GM21526 (cell line): ENCODE measurements at regions not wholly inside any gene's neighbourhood (a gene's known extent, or its start where the extent isn't known, plus 50 kb on each side); places are given as distances from the start of the nearest gene placed in this dataset.
A peak's percentile ranks its signal among the peaks of the same experiment; 100 is the strongest.
"Not testable (repeated sequence)": the region's sequence is repeated elsewhere in the genome, so short reads cannot be mapped to it uniquely, and the experiment has no call there.

Experiments
- ATAC-seq: cut with Tn5 transposase; IDR thresholded peaks from one replicate; pipeline ENCODE4 v1.9.1; 2021; ENCODE audit warnings: moderate library complexity; ENCODE audit not compliant: unreplicated experiment, low FRiP score

DNA sequence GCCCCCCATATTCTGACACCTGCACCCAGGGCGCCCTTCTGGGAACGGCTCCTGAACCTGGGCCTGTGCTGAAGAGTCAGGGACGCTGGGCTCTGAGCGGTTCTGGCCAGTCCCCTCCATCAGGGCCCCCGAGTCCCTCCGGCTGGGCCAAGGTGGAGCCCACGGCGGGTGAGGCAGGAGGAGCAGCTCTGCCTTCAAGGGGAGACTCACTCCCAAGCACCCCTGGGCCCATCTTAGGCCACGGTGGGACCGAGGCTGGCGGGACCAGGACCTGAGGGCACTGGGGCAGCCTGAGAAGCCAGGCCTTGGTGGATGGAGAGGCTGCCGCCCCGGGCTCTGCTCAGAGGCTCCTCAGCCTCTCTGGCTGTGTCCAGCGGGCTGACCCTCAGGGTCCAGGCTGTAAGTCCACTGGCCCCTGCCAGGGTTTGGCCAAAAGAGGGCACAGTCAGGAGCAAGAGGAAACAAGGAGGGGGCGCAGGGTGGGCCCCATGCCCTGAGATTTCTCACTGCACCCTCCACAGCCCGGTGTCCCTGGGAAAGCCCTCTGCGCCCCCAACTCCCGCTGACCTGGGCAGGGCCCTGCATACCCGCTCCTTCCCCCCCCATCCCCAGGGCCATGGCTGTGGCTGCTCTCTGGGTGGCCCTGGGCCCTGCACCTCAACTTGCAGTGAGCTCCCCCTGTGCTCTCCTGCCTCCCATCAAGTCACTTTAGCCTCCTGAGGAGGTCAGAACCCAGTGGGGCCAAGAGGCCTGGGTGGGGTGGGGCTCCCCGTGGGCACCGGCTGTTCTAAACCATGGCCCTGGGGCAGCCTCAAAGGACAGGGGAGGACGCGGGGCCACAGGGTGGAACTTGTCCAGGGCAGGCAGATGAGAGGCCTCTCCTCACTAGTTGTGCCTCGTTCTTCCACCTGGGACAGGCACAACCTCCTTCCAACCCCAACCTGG is 266.4 kb upstream of the SFSWAP start:
- ATAC-seq, result no peak

DNA sequence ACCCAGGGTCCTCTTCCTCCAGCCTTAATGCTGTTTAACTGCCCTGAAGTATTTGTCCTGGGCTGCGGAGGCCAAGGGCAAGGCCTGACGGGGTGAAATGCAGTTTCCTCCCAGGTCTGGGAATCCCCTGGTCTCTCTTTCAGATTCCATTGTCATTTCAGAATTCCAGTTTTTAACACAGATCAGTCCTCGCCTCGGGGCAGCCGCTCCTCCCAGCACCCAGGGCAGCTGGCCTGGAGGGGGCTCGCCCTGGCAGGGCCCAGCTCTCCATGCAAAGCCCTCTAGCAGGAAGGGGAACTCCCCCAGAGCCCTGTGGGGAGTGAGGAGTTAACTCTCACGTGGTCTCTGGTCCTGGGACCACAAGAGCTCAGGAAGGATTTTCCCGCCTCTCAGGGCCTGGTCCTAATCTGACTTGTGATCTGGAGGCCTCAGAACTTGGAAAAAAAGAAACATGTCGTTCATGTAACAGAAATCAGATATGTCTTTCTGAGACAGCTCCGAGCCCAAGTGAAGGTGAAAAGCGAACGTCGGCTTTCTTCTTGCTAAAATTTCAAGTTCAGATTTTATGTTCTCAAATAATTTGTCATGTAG is 265.6 kb upstream of the SFSWAP start:
- ATAC-seq, result no peak

DNA sequence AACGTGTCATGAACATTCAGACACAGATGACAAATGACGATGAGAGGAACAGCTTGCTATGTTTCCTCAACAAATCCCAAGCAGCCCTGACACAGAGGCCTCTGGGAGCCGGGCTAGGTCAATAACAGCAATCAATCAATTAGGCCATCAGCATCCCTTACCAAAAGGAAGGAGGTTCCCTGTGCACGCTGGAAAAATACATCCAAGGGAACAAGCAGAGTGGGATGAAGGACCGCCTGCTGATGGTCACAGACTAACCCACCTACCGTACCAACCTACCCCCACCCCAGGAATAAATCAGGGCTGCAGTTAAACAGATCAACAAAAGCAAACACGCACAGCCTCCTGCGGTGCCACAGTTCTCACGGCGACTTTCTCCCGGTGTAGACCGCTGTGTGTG is 265.1 kb upstream of the SFSWAP start:
- no peak for ATAC-seq

DNA sequence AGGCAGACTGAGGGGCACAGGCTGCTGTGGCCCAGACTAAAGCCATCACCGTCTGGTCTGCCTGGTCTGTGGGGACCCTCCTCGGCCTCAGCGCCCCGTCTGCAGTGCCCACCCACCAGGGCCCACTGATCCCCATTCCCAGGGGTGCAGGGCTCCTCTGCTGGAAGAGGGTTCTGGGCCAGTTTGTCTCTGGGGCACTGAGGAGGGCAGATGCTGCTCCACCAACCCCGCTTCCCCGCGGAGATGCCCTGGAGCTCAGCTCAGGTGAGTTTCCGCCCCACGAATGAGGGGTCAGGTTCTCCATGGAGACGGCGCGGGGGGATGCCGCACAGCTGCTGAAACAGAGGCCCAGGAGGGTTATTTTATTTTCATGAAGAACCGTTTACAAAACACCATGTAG is 263.3 kb upstream of the SFSWAP start:
- ATAC-seq, result not testable (repeated sequence)

DNA sequence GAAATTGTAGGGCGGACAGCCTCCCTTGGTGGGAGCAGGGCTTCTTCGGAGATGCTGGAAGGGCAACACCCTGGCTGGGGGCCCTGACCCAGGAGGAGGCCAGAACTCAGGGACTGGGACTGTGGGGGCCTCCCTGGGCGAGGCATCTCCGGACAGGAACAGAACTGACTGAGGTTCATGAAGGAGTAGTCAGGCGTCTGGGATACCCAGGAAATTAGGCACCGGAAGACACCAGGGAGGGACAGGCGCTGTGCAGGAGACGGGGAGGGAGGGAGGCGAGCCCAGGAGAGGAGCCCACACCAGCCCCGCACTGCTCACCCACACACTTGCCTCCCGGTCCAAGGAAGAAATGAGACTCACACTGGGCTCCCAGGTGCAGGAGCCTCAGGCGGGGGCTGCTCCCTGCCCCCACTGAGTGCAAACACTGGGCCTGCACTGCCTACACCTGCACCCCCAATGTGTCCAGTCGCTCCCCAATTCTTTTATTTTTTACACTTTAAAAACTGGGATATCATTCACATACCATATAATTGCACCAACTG is 262.6 kb upstream of the SFSWAP start:
- ATAC-seq, result no peak

DNA sequence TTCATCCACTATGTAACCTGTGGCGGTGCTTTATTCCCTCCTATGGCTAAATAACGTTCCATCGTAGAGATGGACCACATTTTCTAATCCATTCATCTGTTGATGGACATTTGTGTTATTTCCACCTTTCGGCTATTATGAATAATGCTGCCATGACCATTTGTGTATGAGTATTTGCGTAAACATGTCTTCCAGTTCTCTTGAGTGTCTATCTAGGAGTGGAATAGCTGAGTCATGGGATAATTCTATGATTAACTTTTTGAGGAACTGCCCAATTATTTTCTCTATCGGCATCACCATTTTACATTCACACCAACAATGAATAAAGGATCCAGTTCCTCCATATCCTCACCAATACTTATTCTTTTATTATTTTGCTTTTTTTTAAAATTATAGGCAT is 261.9 kb upstream of the SFSWAP start:
- no peak for ATAC-seq

DNA sequence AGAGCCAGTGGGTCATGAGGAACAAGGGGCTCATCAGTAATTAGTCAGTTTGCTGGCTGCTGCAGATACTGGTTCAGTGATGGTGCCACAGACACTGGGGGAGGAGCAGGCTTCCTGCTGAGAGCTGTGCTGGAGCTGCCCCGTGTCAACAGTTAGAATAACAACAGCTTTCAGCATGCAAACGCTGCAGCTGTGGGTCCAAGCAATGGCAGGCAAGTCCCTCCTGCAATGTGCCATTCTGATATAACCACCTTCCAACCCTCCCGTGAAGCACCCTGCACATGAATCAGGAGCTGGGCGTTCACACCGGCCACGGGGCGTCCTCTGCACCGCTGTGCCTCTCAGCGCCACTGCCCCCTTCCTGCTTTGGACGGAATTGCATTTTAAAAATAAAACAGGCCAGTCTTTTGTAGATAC is 258.4 kb upstream of the SFSWAP start:
- ATAC-seq, result no peak

DNA sequence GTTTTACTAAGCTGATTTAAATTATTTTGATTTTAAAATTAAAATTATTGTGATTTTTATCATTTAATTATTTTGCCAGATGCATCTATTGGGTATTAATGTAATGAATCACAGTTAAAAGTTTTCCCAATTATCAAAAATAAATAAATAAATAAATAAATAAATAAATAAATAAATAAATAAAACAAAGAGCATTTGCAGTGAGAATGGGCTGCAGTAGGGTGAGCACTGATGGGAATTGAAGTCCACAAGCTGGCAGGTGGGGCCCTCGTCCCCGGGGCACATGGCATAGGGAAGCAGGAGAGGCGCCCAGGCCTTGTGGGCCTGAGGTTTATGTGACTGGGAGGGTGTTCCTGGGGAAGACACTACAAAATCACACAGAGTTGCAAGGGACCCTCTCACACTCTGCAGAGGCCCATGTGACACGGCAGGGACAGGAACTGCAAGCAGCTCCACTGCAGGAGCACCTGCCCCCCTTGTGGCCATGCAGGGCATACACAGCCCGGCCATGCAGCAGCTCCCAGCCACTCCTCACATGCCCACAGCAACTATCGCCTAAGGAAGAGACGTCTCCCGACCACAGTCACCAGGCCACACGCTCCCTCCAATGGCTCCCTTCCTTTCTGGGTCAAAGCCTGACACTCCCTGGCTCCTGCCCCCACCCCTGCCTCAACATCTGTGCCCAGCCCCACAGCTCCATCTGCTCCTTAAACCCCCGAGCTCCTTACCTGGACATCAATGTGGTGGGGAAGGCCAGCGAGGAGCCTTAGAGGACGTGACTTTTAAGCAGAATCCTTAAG is 256.3 kb upstream of the SFSWAP start:
- ATAC-seq, result peak; percentile 96

DNA sequence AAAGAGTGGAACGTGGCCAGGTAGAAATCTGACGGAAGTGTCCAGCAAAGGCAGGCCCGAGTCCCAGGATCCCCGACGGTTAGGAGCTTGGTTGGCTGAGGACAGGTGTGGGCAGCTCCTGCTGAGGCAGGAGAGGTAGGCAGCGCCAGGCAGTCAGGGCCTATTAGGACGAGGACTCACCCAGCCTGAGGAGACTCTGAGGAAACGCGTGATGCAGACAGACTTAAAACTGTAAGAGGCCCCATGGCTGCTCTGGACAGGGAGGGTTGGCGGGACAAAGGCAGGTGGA is 255.7 kb upstream of the SFSWAP start:
- no peak for ATAC-seq

DNA sequence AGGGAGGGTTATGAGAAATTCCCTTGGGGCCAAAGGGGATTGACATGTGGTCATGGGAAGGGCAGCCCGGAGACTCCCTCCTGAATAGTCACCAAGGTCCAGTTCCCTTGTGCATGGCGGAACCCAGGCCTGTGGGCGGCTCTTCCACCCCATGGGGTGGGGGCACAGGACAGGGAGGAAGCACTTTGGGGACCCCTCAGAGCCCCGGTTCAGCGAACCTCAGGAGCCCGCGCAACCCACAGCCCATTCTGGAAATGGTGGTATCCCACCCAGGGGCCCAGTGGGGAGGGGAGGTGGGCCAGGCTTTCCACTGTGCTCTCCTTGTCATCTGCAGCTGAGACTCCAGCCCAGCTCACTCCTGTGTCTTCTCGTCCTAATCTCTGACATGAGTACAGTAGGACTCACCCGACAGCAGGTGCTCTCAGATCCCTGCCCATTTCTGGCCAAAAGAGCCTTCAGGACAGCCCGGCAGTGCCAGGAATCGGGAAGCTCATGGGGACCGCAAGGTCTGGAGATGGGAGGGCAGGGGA is 255.2 kb upstream of the SFSWAP start:
- no peak for ATAC-seq

DNA sequence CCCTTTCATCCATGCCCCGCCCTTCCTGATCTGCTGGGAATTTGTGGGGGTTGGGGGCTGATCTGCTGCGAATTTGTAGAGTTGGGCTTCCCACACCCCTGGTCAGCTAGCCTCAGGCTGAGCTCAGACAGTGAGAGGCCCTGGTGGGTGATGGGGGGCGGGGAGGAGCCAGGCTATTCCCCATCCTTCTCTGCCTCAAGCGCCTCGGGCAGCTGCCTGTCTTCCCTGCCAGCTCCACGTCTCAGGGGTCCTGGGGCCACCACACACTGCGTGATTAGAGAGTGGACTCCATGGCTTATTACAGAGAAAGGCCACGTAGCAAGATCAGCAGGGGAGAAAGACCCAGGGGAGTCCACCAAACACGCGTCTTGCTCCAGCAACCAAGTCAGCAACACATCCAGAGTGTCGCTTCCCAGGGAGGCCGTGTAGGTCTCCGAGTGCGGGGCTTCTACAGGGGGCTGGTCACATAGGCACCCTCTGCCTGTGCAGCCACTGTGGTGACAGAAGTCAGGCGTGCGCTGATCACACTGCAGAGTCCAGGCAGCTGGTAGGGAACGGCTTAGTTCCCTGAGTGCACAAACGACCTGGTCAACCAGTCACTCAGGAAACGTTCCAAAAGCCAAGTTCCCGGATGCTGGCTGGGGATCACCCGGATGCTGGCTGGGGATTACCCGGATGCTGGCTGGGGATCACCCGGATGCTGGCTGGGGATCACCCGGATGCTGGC is 254.4 kb upstream of the SFSWAP start:
- ATAC-seq, result no peak

DNA sequence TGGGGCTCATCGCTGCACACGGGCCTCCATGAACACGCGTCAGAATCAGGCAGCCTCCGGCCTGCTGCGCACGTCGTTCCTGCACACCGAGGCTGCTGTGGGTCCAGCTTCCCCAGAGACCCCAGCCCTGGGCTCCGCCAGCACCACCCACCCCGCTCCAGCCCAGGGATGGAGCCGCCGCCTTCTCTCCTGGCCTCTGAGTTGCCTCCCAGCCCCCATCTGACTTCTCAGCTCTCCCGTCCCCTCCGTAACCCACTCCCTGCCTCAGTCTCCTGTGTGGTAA is 253.9 kb upstream of the SFSWAP start:
- ATAC-seq, result no peak

DNA sequence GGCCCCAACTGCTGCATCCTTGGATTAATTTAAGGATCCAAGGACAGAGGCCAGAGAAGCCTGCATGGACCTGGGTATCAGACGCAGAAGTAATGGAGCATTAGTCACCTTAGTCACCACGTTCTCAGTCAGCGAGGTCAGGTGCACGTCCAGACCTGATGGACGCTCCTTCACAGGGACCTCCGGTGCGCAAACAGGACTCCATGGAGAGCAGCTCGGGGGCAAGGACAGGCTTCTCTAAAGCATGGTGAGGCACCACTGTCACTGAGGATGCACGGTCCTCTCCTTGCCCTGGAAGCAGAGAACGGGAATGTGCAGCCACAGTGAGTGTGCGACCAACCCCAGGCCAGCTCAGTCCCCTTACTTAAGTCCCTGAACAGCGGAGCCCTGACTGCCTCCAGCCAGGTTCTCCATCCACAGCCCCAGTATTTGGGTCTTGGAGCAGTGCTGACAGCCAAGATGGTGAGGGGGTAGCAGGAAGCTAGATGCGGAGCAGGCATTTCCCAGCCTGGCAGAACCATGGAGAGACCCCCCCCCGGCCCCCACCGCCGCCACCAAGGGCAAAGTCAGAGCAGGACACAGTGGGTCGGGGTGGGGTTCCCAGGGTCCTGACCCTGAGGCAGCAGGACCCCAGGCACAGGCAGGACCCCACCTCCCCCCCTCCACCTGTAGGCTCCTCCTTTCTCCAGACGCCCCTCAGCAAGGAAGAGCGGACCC is 253.4 kb upstream of the SFSWAP start:
- no peak for ATAC-seq

DNA sequence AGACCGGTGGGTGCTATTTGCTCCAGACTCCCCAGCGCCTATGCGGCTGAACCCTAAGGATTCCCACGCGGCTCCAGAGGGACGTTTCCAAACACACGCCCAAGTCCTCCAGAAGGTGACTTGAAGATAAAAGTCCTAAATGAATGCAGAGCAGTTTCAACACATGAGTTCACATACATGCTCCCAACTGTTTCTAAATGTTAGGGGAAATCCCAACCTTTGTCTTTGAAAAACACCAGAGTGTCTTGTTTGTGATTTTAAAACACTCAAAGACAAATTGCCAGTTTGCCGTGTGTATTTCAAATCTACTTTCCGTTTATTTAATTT is 252.9 kb upstream of the SFSWAP start:
- ATAC-seq, result no peak

DNA sequence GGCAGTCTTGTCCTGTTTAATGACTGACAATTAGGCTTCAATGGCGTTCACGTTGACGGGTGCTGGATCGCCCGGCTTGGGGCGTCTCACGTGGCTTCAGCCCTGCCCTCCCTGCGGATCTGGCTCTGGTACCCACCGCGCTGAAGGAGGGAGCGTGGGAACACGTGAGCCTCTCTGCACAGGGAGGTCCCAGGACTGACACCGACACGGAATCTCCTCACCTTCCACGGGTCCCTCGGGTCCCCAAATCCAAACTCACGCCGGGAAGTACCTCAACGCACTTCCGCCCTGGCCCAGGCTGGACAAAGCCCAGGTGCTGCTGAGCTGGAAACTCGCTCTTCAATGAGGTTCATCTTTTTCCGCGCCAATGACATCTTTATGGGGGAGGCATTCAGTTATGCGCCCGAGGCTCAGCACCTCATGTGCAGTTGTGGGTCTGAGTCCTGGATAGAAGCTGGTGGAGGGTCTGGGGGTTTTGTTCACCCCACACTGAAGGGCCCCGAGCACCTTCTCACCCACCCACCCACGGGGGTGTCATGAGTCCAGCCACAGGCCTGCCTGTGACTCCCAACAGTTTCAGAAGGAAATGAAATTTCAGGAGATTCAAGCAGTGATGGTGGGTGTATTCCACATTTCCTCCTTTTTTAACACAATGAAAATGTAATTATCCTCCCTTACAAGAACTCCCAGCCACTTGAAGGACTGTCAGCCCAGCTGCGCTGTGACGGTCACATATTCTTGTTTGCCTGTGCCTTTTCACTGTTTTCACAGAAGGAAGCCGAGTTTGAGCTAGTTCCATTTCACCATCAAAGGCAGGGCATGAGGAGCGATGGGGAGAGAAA is 251.7 kb upstream of the SFSWAP start:
- no peak for ATAC-seq

DNA sequence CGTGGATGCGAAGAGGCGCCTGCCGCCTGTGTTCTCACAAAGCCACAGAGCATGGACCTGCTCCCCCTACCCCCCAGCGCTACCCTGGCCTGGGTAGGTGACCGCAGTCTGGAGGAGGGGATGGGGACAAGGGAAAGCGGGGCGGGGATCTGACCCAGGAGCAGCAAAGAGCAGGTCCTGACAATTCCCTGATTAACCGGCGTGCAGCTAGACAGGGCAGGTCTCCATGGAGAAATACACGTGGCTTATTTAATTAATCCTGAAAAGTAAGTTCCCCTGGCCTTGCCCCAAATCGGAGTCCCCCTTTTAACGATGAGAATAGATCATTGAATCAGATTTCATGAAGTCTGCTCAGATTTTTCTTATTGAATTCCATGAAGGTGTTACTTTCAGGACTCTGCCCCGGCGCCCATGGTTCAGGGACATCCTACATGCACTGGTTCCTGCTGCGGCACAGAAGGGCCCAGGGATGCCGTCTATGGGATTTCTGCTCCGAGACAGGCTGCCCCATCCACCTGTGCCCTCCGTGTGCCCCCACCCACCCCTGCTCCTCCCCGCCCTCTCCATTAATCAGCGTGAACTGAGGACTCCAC is 251.0 kb upstream of the SFSWAP start:
- no peak for ATAC-seq

DNA sequence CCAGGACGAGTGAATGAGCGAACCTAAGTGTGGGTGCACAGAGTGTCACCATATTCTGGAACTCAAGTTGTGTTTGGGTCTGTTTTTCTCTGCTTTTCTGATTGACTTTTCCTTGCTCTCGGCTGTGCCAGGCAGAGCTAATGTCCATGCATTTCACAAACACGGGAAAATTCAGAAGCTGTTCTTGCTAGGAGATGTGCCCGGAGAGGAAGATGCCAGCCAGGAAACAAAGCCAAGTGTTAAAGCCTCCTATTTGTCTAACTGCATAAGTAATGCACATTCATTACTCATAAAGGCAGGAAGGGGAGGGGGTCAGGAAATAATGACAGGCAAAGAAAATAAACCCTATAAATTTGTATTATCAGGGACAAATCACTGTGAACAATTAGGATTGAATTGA is 250.4 kb upstream of the SFSWAP start:
- ATAC-seq, result no peak

DNA sequence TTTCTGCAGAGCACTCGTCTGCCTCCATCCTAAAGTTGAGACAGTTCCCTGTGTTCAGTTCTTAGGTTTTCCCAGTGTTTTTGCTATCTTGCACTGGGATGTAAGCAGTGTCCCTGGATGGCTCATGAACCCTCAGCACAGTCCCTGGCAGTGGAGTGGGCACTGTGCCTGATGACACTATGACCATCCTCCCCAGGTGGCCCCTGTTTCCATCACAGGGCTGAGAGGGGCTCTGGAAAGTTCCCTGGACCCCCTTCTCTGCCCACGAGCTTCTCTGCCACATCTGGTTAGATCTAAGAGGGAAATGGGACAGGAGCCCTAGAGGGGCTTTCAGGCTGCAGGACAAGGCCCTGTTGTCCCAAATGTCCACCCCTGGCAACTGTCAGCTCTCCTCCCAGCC is 249.8 kb upstream of the SFSWAP start:
- ATAC-seq, result no peak

DNA sequence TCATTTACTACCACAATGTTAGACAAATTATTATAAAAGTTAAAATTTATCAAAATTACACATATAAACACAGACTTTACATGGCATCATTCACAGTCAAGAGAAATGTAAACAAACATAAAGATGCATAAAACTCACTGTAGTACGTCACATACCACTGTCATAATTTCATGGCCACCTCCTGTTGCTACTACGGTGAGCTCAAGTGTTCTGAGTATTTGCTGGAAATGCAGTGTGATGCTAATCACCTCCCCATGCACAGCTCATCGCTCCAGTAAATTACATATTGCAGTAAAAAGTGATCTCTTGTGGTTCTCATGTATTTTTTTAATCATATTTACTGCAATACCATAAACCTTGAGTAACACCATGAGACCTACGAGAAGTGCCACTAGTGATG is 247.7 kb upstream of the SFSWAP start:
- no peak for ATAC-seq
